Adipocyte (in vitro differentiated cells): ENCODE measurements at regions not wholly inside any gene's neighbourhood (a gene's known extent, or its start where the extent isn't known, plus 50 kb on each side); places are given as distances from the start of the nearest gene placed in this dataset.
A peak's percentile ranks its signal among the peaks of the same experiment; 100 is the strongest.
"Not testable (repeated sequence)": the region's sequence is repeated elsewhere in the genome, so short reads cannot be mapped to it uniquely, and the experiment has no call there.

Experiments
- DNase-seq: peaks from one replicate; pipeline ENCODE4 v3.0.0-alpha.2; 2015; ENCODE audit warnings: low read depth
- H3K27me3 ChIP-seq: replicated peaks from 2 replicates; pipeline ENCODE4 v1.7.0; 2013; ENCODE audit warnings: mild to moderate bottlenecking, low read length, moderate library complexity; ENCODE audit not compliant: control insufficient read depth, insufficient read depth
- H3K36me3 ChIP-seq: 2 replicates; pipeline ENCODE4 v1.7.0; 2013; ENCODE audit warnings: low read length, mild to moderate bottlenecking, moderate library complexity; ENCODE audit not compliant: control insufficient read depth, insufficient read depth, severe bottlenecking
- H3K4me1 ChIP-seq: 2 replicates; pipeline ENCODE4 v1.7.0; 2013; ENCODE audit warnings: mild to moderate bottlenecking, low read length, moderate library complexity; ENCODE audit not compliant: control insufficient read depth, insufficient read depth
- H3K4me3 ChIP-seq: 2 replicates; pipeline ENCODE4 v1.7.0; 2013; ENCODE audit warnings: mild to moderate bottlenecking, low read length, moderate library complexity
- H3K9ac ChIP-seq: 2 replicates; pipeline ENCODE4 v1.7.0; 2013; ENCODE audit warnings: mild to moderate bottlenecking, low read length, moderate library complexity
- H3K9me3 ChIP-seq: 2 replicates; pipeline ENCODE4 v1.7.0; 2013; ENCODE audit warnings: mild to moderate bottlenecking, low read length, moderate library complexity; ENCODE audit not compliant: control insufficient read depth

- Histone ChIP-seq H3K4me1 (peaks cover 39% of the 10 kb centered on the region), H3K4me3 (no peak overlapping the region), H3K36me3 (no peaks in the 10 kb centered on the region), H3K9ac (no peak overlapping the region), H3K27me3 (no peaks in the 10 kb centered on the region), H3K9me3 (no peaks in the 10 kb centered on the region)
- DNase-seq = peak; percentile 62
Observed at GRCh38 chr2:8144785-8145184, 537.1 kb upstream of the ID2 start.

- peaks cover 35% of the 10 kb centered on the region for H3K4me1 ChIP-seq
- DNase-seq, H3K27me3 ChIP-seq, H3K9me3 ChIP-seq, H3K36me3 ChIP-seq, H3K9ac ChIP-seq, H3K4me3 ChIP-seq: not testable (repeated sequence)
Observed at GRCh38 chr2:8145375-8145774, 536.5 kb upstream of the ID2 start.

- no peaks in the 10 kb centered on the region for H3K36me3 ChIP-seq
- H3K4me3 ChIP-seq = no peak overlapping the region
- H3K9me3 ChIP-seq = no peaks in the 10 kb centered on the region
- H3K4me1 ChIP-seq = peaks cover 32% of the 10 kb centered on the region
- H3K9ac ChIP-seq = no peak overlapping the region
- DNase-seq = no peak
- H3K27me3 ChIP-seq = no peaks in the 10 kb centered on the region
Observed at GRCh38 chr2:8146132-8147005, 535.5 kb upstream of the ID2 start.

- no peak overlapping the region for H3K4me3 ChIP-seq
- DNase-seq = peak; percentile 87
- peaks cover 24% of the 10 kb centered on the region for H3K4me1 ChIP-seq
- H3K27me3 ChIP-seq = no peaks in the 10 kb centered on the region
- no peaks in the 10 kb centered on the region for H3K9me3 ChIP-seq
- H3K36me3 ChIP-seq = no peaks in the 10 kb centered on the region
- no peak overlapping the region for H3K9ac ChIP-seq
Observed at GRCh38 chr2:8148260-8149006, 533.4 kb upstream of the ID2 start.

GRCh38 chr2:8149007-8149405, 532.9 kb upstream of the ID2 start:
- H3K36me3 ChIP-seq = no peaks in the 10 kb centered on the region
- no peak for DNase-seq
- H3K4me1 ChIP-seq = peaks cover 24% of the 10 kb centered on the region
- no peaks in the 10 kb centered on the region for H3K9me3 ChIP-seq
- no peaks in the 10 kb centered on the region for H3K27me3 ChIP-seq
- H3K4me3 ChIP-seq = no peak overlapping the region
- no peak overlapping the region for H3K9ac ChIP-seq

GRCh38 chr2:8149985-8150539, 531.8 kb upstream of the ID2 start:
- H3K4me3 ChIP-seq = no peak overlapping the region
- peaks cover 22% of the 10 kb centered on the region for H3K4me1 ChIP-seq
- no peaks in the 10 kb centered on the region for H3K36me3 ChIP-seq
- peak; percentile 61 for DNase-seq
- no peaks in the 10 kb centered on the region for H3K27me3 ChIP-seq
- H3K9me3 ChIP-seq = no peaks in the 10 kb centered on the region
- no peak overlapping the region for H3K9ac ChIP-seq

- no peaks in the 10 kb centered on the region for H3K36me3 ChIP-seq
- H3K9ac ChIP-seq = no peak overlapping the region
- H3K4me3 ChIP-seq = no peak overlapping the region
- peaks cover 11% of the 10 kb centered on the region for H3K4me1 ChIP-seq
- no peak for DNase-seq
- H3K9me3 ChIP-seq = peaks cover 1% of the 10 kb centered on the region
- no peaks in the 10 kb centered on the region for H3K27me3 ChIP-seq
Observed at GRCh38 chr2:8151888-8152287, 530.0 kb upstream of the ID2 start.

GRCh38 chr2:8152392-8153257, 529.2 kb upstream of the ID2 start:
- Histone ChIP-seq H3K9ac (no peak overlapping the region), H3K4me3 (no peak overlapping the region), H3K4me1 (peaks cover 10% of the 10 kb centered on the region), H3K36me3 (no peaks in the 10 kb centered on the region), H3K27me3 (no peaks in the 10 kb centered on the region), H3K9me3 (peaks cover 6% of the 10 kb centered on the region)
- no peak for DNase-seq

GRCh38 chr2:8153258-8153718, 528.6 kb upstream of the ID2 start:
- H3K4me3 ChIP-seq = no peak overlapping the region
- no peak overlapping the region for H3K9ac ChIP-seq
- H3K27me3 ChIP-seq = no peaks in the 10 kb centered on the region
- H3K4me1 ChIP-seq = peaks cover 5% of the 10 kb centered on the region
- no peaks in the 10 kb centered on the region for H3K36me3 ChIP-seq
- H3K9me3 ChIP-seq = peaks cover 6% of the 10 kb centered on the region
- no peak for DNase-seq

GRCh38 chr2:8154270-8154669, 527.6 kb upstream of the ID2 start:
- Histone ChIP-seq H3K9me3 (peaks cover 6% of the 10 kb centered on the region), H3K4me3 (no peak overlapping the region), H3K4me1 (no peaks in the 10 kb centered on the region), H3K9ac (no peak overlapping the region), H3K36me3 (no peaks in the 10 kb centered on the region), H3K27me3 (no peaks in the 10 kb centered on the region)
- DNase-seq = no peak
